IPS DF 4.7 (cell line): ENCODE measurements at regions not wholly inside any gene's neighbourhood (a gene's known extent, or its start where the extent isn't known, plus 50 kb on each side); places are given as distances from the start of the nearest gene placed in this dataset.

ENCODE experiments used
- DNase-seq: peaks from one replicate; pipeline ENCODE4 v3.0.0-alpha.2; 2013; ENCODE audit warnings: low spot score; ENCODE audit errors: extremely low read depth

DNA sequence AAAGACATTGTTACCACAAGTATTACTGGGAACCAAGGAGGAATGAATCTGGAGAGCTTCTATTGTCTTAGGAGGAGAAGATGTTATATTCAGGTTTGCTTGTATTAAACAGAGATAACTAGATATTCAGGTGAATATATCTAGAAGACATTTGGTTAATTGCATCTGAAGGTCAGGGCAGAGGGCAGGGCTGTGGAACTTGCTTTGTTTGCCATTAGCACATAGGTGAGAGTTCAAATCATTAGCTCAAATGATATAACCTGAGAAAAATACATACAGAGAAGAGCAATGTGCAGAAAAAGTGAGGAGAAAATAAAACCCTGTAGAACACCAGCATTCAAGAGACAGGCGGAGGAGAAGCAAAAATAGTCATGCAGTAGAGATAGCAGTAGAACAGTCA lies 116.8 kb downstream of the DNAJB9 start:
- no peak for DNase-seq

DNA sequence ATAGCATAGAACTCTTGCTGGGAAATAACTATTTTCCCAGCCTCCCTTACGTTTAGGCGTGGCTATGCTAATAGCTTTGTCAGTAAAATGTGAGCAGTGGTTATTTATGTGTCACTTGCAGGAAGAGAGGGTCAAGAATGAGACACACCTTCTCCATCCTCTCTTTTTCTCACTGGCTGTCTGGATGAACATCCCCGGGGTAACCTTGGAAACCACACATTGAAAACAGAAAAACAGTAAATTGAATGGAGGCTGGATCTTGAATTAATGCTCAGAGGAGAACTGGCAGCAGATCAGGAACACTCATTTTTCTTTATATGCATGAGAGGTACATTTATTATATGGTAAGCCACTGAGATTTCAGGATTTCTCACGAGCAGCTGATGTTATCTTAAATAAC lies 127.6 kb downstream of the DNAJB9 start:
- no peak for DNase-seq

DNA sequence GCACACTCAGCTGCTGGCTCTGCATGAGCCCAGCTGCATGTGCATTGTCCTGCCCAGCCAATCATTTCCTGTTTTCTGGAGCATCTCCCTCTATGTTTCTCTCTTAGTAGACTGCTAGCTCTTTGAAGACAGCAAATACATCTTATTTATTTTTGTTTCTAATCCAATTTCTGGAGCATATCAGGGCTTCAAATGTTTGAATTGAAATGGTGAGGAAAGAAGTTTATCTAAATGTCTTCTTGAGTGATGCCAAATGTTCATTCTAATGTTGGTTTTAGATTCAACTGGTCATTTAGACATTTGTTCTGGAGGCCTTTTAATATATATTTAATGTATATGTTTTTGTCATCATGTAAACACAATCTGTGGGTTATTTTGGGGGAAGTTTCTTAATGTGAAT lies 141.9 kb downstream of the DNAJB9 start:
- DNase-seq, result no peak

DNA sequence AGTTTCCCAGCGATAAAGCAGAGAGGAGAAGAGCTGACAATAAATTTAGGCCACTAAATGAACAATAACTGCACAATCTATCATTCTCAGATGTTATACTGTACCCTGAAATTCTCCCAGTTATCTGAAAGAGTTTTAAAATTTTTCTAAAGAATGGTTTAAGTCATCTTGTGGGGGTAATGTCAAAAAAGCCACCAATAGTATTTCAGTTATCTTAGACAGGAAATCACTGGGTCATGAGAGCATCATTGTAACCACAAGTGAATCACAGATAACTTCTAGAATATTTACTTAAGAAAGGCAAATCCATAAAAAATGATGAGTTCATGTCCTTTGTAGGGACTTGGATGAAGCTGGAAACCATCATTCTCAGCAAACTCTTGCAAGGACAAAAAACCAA lies 147.1 kb downstream of the DNAJB9 start:
- DNase-seq, result no peak

DNA sequence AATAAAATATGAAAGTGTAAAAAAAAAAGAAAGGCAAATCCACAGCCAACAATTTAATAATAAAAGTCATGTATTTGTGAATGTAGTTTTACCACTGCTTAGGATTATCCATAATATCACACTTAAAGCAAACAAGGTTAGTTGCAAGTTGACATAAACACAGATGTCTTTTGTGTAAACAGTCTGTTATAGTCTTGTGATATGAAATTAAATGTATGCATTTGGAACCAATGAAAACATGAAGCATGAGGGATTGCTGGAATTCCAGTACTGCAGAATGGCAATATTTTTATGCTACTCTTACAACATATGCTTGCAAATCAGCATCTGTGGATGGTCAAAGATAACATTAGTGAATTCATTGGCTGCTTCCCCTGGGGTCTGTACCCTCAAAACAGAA lies 148.1 kb downstream of the DNAJB9 start:
- DNase-seq, result no peak

DNA sequence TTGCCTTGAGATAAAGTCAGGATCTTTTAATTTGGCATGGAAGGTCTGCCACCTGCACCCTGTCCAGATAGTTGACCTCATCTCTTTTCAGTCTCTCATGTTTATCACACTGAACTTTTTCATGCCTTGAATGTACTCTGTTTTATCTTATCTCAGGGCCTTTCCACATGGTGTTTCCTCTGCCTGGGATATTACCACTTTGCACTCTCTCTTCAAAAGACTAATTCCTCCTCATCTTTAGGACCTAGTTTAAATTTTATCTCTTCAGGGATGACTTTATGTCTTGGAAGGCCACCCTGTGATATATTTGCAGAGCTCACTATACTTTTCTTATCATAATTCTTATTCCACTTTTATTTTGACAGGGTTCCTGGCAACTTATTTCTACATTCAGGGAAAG lies 150.0 kb downstream of the DNAJB9 start:
- no peak for DNase-seq

DNA sequence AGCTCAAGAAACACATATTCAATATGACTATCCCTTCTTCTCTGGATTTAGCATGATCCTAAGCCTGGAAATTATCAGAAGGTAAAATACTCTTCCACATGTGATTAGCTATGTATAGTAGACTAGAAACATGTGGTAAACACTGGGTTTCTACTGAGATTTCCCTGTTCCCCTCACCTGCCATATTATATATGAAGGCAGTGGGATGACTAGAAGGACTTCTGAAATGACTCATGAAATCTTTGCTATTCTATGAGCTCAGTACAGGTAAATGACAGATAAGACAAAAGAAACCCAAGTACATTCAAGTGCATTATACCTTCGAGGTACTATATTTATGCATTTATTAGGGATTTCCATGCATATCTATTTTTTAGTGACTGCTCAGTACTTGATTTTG lies 152.9 kb downstream of the DNAJB9 start:
- DNase-seq, result no peak

DNA sequence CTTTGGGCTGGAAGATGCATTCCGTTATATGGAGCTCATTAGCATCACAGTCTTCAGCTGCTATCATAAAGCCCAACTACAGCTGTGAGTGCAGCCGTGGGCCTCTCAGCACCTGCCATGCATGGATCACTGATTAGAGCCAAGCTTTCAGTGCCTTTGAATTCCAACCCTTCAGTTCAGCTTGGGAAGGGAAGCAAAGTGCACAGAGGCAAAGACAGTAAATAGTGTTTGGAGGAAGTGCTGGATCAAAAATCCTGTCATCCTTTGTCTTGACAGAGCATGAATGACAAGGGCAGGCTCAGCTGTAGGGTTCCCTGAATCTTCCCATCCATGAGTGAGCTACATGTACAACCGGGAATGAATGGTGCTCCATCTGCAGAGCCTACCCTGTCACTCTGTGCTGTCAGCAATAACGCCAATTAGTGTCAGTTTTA lies 153.7 kb downstream of the DNAJB9 start:
- DNase-seq, result no peak

DNA sequence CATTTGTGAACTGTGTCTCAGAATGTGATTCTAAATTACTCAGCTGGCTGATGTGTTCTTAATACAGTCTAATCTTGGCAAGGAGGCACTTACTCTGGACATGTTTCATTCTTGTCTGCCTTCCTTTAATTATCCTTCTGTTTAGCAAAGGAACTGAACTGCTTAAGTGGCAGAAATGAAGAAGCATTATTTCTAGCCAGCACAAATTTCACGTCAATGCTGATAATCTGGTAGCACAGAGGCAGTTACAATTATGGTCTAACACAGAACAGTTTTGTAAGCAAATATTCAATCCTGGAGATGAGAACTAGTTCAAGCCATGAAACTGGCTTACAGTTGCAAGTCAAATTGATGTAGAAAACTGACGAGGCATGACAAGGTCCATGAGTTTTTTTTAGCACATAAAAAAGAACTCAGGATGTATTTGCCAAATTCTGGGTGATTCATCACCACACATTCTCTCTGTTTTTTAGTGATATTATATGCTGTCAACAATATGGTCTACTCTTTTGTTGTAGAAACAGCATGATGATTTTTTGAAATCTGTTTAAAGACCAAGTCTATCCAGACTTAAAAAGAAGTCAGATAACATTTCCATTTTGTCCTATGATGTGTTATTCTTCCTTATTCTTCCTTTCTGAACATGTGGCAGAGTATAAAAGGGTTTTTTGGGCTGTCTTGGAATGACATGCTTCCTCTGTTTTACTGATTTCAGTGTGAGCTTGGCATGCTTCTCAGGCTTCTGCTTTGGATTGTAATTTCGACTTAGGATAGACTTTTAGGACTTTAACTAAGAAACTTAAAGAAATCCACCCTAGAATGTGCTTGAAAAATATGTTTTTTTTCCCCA lies 154.8 kb downstream of the DNAJB9 start:
- DNase-seq, result no peak

DNA sequence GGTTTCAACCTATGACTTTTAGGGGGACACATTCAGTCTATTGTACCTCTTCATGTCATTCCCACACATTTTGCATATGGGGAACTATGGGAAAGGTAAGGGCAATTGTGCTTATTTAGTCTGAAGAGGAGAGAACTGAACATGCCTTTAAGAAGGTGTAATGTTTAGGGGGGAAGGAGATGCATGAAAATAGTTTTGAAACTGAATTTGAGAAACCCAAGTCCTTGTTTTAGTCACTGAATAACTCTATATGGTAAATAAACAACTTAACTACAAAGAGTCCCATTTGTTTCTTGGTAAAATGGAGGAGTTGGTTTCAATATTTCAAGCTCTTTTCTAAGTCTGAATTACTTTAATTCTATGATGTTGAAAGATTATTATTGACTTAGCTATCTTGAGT lies 166.1 kb downstream of the DNAJB9 start:
- DNase-seq, result no peak

DNA sequence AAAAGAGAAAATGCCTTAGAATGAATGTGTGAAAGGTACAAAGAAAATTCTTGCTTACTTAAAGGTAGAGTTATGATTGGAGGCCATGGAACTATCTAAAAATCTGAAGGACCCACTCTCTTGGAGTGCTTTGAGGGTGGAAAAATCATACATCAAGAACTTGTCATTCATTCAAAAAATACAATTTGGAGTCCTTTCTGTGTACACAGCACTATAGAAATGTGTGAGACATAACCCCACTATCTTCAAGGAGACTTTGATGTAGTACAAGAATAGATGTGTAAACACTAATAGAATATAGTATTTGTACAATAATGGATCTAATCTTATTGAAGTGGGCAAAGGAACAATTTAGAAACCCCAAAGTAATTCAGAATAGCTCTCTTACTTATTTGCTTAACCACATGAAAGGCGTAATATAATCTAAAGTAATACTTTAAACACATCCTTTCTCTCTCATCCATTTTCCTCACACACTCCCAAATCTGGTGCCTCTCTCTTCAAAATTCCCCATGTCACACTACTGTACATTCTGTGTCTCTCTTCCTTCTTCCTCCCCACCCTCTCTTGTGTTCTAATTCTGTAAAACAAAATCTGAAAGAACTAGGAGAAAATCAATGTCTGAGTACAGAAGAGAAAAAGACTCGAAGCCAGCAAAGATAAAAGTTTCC lies 166.7 kb downstream of the DNAJB9 start:
- no peak for DNase-seq

DNA sequence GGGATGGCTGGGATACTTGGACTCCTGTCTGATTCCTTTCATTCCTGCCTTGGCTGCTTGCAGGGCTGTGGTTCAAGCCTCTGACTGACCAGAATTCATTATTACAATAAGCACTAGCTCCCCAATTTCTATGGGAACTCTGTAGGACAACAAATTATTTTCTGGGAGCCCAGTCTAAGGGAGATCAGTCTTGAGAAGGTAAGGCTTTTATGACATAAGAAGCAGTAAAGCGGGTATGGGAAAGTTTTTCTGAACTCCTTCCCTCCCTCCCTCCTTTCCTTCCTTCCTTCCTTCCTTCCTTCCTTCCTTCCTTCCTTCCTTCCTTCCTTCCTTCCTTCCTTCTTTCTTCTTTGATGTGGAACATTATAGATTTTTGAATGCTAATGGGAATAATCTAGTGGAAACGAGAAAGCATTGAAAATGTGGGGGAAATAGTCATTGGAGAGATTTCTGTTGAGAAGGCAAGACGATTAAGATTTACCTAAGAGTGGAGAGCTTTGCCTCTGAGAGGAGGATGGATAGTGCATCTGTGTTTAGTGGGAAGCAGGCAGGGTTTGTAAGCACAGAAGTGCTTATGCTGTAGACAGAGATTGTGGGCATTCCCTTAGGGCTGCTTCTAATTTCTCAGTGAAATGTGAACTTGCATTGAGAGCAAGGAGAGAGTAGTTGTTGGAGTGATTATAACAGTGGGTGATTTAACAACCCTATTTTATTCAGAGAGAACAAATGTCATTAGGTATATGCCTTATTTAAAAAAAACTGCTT lies 201.5 kb downstream of the DNAJB9 start:
- no peak for DNase-seq

DNA sequence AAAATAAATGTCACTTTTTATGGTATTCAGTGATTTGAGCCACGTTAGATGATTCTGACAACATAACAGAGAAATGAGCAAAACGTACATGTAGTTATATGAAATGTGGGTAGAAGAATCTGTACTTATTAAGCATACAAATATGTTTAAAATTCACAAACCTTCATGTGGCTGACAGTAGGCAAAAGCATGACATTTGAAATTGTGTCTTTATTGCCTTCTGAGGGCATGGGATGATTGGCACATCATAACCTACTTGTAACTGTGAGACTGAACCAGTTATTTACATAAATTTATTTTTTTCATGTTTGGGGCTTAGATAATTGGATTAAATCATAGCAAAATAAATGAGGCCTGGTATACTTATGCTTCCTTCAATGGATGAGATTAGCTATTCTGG lies 202.2 kb downstream of the DNAJB9 start:
- DNase-seq, result no peak

DNA sequence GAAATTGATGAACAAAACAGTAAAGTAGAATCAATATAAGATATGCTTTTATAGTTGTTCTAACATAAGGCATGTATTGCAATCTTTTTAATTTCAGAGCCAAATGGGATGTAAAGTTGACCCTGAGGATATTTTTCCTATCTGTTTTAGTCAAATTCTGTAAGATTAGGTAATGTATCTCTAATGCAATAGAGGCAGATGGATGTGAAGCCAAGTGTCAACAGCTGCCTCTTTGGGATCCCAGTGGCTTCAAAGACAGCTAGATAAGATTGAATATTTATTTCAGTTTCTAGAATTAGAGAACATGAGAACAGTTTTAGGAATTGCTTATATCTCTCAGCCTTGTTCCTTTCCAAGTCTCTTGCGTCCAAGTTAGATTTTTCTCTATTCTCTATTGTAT lies 208.3 kb downstream of the DNAJB9 start:
- no peak for DNase-seq

DNA sequence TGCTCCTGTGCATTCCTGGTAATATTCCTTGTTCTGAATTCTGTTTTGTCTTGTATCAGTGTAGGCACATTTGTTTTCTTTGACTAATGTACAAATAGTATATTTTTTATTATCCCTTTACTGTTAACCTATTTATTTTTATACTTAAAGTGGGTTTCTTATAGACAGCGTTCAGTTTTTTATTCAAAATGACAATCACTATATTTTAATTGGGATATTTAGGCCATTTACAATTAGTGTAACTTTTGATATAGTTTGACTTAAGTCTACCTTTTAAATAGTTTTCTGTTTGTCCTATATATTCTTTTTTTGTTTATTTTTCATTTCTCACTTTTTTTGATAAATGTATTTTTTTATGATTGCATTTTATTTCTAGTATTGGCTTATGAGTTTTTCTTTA lies 219.8 kb downstream of the DNAJB9 start:
- DNase-seq, result no peak

DNA sequence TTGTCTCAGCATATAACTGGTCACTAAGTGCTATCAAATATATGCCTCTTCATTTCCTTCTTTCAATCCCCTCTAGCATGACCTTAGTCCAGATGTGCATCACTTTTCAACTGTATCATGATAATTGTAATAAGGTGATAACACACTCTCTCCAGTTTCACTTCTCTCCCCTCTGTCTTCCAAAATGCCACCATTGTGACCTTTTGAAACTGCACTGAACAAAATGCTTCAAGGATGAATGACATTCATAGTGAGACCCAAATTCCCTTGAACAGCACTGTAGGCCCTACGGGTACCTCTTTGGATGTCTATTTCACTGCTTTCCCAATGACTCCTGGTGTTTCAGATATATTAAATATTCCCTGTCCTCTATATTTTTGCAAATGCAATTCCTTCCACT lies 224.8 kb downstream of the DNAJB9 start:
- no peak for DNase-seq

DNA sequence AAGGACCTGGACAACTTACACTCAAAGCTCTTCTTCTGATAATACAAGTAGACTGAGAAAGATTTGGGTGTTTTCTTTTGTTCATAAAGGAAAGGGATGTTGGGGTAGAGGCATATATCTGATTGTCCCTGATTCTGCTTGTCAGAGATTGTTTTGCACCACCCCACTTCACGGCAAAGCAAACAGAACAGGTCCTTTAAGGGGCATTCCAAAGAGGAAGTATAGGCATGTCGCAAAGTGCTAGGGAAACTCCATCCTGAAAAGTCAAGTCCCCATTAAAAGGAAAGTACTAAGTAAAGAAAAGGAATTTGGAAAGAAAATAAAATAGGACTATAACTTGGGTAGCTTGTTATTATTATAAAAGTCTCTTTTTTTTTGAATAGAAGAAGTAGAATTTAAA lies 233.0 kb downstream of the DNAJB9 start:
- no peak for DNase-seq

DNA sequence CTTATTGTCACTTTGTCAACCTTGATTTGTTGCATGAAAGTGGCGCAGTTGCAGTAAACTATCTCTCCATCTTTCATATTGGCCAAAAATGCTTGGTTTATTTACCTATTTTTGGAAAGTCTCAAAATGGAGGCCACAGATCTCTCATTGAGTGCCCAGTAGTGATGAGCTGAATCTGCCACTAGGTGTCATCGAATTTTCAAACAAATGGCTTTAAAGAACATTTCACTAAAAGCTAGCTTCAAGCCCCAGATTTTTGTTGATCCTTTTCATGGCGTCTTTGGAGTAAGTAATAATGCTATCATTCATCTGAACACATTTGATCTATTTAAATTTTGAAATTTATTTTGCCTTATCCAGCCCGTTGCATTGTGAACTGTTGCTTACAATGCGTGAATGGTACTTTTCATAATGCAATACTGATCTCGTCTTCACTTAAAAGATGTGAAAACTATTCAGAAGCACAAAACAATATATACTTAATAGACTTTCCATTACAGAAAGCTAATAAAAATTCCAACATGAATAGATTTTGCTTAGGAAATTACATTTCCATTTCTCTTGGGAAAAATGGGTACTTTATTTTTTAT lies 236.2 kb downstream of the DNAJB9 start:
- DNase-seq, result peak; percentile 25

DNA sequence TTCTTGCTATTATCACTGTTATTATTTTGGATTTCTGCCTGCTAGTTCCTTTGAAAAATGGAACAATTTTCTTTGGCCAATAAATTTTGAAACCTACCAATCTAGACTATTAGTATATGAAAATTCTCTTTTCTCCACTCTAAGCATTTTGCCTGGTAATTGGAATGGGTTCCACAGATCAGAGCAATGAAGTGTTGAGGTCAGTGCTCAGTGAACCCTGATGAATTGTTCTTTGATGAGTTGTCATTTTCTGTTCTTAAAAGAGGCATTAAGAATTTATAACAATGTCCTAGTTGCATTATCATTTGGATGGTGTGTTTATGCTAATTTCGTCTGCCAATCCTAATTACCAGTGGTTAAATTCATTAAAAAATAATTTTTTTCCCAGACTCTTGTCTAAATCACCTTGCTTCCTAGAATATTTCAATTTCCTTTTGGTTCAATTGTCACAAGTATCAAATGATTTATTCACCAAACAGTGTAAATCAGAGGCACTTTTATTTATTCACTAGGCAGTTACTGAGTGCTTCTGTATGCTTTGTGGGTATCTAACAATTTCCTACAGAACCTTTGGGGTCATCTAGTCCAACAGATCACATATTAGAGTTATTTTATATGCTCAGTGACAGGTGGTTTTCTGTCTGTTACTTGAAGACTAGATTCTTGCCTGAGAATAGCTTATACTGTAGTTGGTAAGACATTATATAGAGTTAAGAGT lies 239.0 kb downstream of the DNAJB9 start:
- no peak for DNase-seq

DNA sequence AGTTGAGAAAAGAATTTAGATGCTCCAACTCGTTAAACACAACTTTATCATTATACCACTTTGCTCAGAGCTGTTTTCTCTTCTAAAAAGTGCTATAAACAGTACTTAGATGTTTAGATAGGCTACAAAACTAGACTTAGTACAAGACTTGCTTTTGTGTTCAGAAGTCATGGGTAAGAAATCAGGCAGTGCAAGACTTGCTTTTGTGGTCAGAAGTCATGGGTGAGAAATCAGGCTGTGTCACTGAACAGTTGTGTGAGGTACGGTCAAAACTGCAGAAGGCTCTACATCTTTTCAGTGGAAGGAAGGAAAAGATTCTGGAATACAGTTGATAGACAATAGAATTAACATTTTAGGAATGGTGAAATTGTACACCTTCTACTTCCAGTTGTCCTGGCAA lies 239.7 kb downstream of the DNAJB9 start:
- DNase-seq, result no peak

DNA sequence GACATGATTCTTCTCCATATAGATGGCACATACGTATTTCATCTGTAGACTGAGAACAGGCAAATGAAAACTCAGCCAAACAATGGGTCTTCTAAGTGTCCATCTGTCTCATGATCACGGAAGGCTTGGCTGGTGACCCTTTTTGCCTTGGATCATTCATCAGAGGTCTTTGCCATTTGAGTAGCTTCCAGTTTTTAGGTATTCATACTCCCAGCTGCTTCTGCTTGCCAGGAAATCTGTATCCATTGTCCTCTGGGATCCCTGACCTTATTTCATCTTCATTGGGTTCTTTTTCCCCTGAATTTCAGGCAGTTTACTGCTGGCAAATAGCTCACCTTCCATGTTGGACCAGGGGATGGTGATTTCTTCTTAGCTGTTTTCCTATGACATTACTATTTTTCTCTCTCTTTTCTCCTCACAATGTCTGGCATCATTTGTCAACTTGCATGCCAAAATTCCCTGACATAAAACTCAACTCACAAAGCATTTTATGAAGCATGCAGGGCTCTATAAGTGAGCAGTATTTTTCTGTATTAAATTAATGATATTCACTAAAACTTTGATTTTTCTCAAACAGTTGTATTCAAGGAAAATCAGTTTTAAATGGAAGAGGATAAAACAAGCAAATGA lies 241.2 kb downstream of the DNAJB9 start:
- DNase-seq, result no peak
